ENCODE measurements at regions not wholly inside any gene's neighbourhood (a gene's known extent, or its start where the extent isn't known, plus 50 kb on each side); places are given as distances from the start of the nearest gene placed in this dataset.
"Not testable (repeated sequence)": the region's sequence is repeated elsewhere in the genome, so short reads cannot be mapped to it uniquely, and the experiment has no call there.

- no peak for DNase-seq (ENCODE audit: low read depth, low spot score)
- Histone ChIP-seq H3K27me3 (ENCODE audit: control insufficient read depth, insufficient read depth, low read length) (no peaks in the 10 kb centered on the region), H3K9me3 (ENCODE audit: control insufficient read depth, insufficient read depth, low read length) (no peaks in the 10 kb centered on the region), H3K4me1 (ENCODE audit: control insufficient read depth, insufficient read depth, low read length) (no peaks in the 10 kb centered on the region), H3K27ac (ENCODE audit: low read length) (no peak overlapping the region), H3K36me3 (ENCODE audit: control insufficient read depth, insufficient read depth, low read length) (no peaks in the 10 kb centered on the region), H3K4me3 (ENCODE audit: low read length) (no peak overlapping the region)
- 100% methylated on average over 1 of the region's 5 CpGs for WGBS (ENCODE audit: insufficient coverage, insufficient read length)
These were observed 1121.6 kb upstream of the CDH8 start for GRCh38 chr16:63157818-63158217.

GRCh38 chr16:63146251-63146650 is 1110.0 kb upstream of the CDH8 start:
- Histone ChIP-seq H3K36me3 (ENCODE audit: control insufficient read depth, insufficient read depth, low read length) (no peaks in the 10 kb centered on the region), H3K27me3 (ENCODE audit: control insufficient read depth, insufficient read depth, low read length) (no peaks in the 10 kb centered on the region), H3K27ac (ENCODE audit: low read length) (no peak overlapping the region), H3K4me1 (ENCODE audit: control insufficient read depth, insufficient read depth, low read length) (no peaks in the 10 kb centered on the region), H3K4me3 (ENCODE audit: low read length) (no peak overlapping the region), H3K9me3 (ENCODE audit: control insufficient read depth, insufficient read depth, low read length) (no peaks in the 10 kb centered on the region)
- no peak for DNase-seq (ENCODE audit: low read depth, low spot score)
- no CpG with 5 or more reads among the region's 1 CpG for WGBS (ENCODE audit: insufficient coverage, insufficient read length)

GRCh38 chr16:63145411-63145810 is 1109.2 kb upstream of the CDH8 start:
- no peak overlapping the region for H3K4me3 ChIP-seq (ENCODE audit: low read length)
- H3K27me3 ChIP-seq (ENCODE audit: control insufficient read depth, insufficient read depth, low read length) = no peaks in the 10 kb centered on the region
- H3K36me3 ChIP-seq (ENCODE audit: control insufficient read depth, insufficient read depth, low read length) = no peaks in the 10 kb centered on the region
- WGBS (ENCODE audit: insufficient coverage, insufficient read length) = no CpG with 5 or more reads among the region's 1 CpG
- no peak overlapping the region for H3K27ac ChIP-seq (ENCODE audit: low read length)
- no peaks in the 10 kb centered on the region for H3K4me1 ChIP-seq (ENCODE audit: control insufficient read depth, insufficient read depth, low read length)
- no peak for DNase-seq (ENCODE audit: low read depth, low spot score)
- H3K9me3 ChIP-seq (ENCODE audit: control insufficient read depth, insufficient read depth, low read length) = no peaks in the 10 kb centered on the region

GRCh38 chr16:63135069-63135468 is 1098.8 kb upstream of the CDH8 start:
- H3K4me1 ChIP-seq (ENCODE audit: control insufficient read depth, insufficient read depth, low read length) = no peaks in the 10 kb centered on the region

GRCh38 chr16:63131503-63131902 is 1095.3 kb upstream of the CDH8 start:
- DNase-seq (ENCODE audit: low read depth, low spot score) = no peak
- Histone ChIP-seq H3K4me3 (ENCODE audit: low read length) (no peak overlapping the region), H3K9me3 (ENCODE audit: control insufficient read depth, insufficient read depth, low read length) (no peaks in the 10 kb centered on the region; the same call in 1 of the 2 replicates), H3K27me3 (ENCODE audit: control insufficient read depth, insufficient read depth, low read length) (no peaks in the 10 kb centered on the region), H3K27ac (ENCODE audit: low read length) (no peak overlapping the region), H3K36me3 (ENCODE audit: control insufficient read depth, insufficient read depth, low read length) (no peaks in the 10 kb centered on the region; the same call in 1 of the 2 replicates), H3K4me1 (ENCODE audit: control insufficient read depth, insufficient read depth, low read length) (no peaks in the 10 kb centered on the region; the same call in 1 of the 2 replicates)
- WGBS (ENCODE audit: insufficient coverage, insufficient read length) = no CpG with 5 or more reads among the region's 2 CpGs

More at GRCh38 chr16:63135069-63135468, 1098.8 kb upstream of the CDH8 start:
- no peaks in the 10 kb centered on the region; the same call in 1 of the 2 replicates for H3K9me3 ChIP-seq (ENCODE audit: control insufficient read depth, insufficient read depth, low read length)
- no peak overlapping the region for H3K4me3 ChIP-seq (ENCODE audit: low read length)
- H3K27me3 ChIP-seq (ENCODE audit: control insufficient read depth, insufficient read depth, low read length) = no peaks in the 10 kb centered on the region
- no peak overlapping the region for H3K27ac ChIP-seq (ENCODE audit: low read length)
- DNase-seq (ENCODE audit: low read depth, low spot score) = no peak
- no peaks in the 10 kb centered on the region for H3K36me3 ChIP-seq (ENCODE audit: control insufficient read depth, insufficient read depth, low read length)
- no CpG with 5 or more reads among the region's 2 CpGs for WGBS (ENCODE audit: insufficient coverage, insufficient read length)

GRCh38 chr16:63130942-63131341 is 1094.7 kb upstream of the CDH8 start:
- no peak for DNase-seq (ENCODE audit: low read depth, low spot score)
- no peaks in the 10 kb centered on the region; the same call in 1 of the 2 replicates for H3K4me1 ChIP-seq (ENCODE audit: control insufficient read depth, insufficient read depth, low read length)
- H3K9me3 ChIP-seq (ENCODE audit: control insufficient read depth, insufficient read depth, low read length) = no peaks in the 10 kb centered on the region; the same call in 1 of the 2 replicates
- no peak overlapping the region for H3K4me3 ChIP-seq (ENCODE audit: low read length)
- no peak overlapping the region for H3K27ac ChIP-seq (ENCODE audit: low read length)
- H3K27me3 ChIP-seq (ENCODE audit: control insufficient read depth, insufficient read depth, low read length) = no peaks in the 10 kb centered on the region
- WGBS (ENCODE audit: insufficient coverage, insufficient read length) = no CpG with 5 or more reads among the region's 4 CpGs
- H3K36me3 ChIP-seq (ENCODE audit: control insufficient read depth, insufficient read depth, low read length) = no peaks in the 10 kb centered on the region; the same call in 1 of the 2 replicates

- Histone ChIP-seq H3K4me3 (ENCODE audit: low read length) (no peak overlapping the region), H3K4me1 (ENCODE audit: control insufficient read depth, insufficient read depth, low read length) (no peaks in the 10 kb centered on the region; the same call in 1 of the 2 replicates), H3K27me3 (ENCODE audit: control insufficient read depth, insufficient read depth, low read length) (no peaks in the 10 kb centered on the region), H3K9me3 (ENCODE audit: control insufficient read depth, insufficient read depth, low read length) (no peaks in the 10 kb centered on the region; the same call in 1 of the 2 replicates), H3K27ac (ENCODE audit: low read length) (no peak overlapping the region), H3K36me3 (ENCODE audit: control insufficient read depth, insufficient read depth, low read length) (no peaks in the 10 kb centered on the region; the same call in 1 of the 2 replicates)
- DNase-seq (ENCODE audit: low read depth, low spot score) = no peak
- WGBS (ENCODE audit: insufficient coverage, insufficient read length) = no CpG with 5 or more reads among the region's 46 CpGs
These were observed 1093.3 kb upstream of the CDH8 start for GRCh38 chr16:63129411-63130125.

GRCh38 chr16:63119905-63120304 is 1083.7 kb upstream of the CDH8 start:
- not testable (repeated sequence) for H3K4me3 ChIP-seq (ENCODE audit: low read length); DNase-seq (ENCODE audit: low read depth, low spot score); H3K27me3 ChIP-seq (ENCODE audit: control insufficient read depth, insufficient read depth, low read length); H3K9me3 ChIP-seq (ENCODE audit: control insufficient read depth, insufficient read depth, low read length); H3K27ac ChIP-seq (ENCODE audit: low read length); H3K36me3 ChIP-seq (ENCODE audit: control insufficient read depth, insufficient read depth, low read length); H3K4me1 ChIP-seq (ENCODE audit: control insufficient read depth, insufficient read depth, low read length)
- WGBS (ENCODE audit: insufficient coverage, insufficient read length) = no CpG with 5 or more reads among the region's 23 CpGs

GRCh38 chr16:63100082-63100481 is 1063.8 kb upstream of the CDH8 start:
- no peaks in the 10 kb centered on the region for H3K9me3 ChIP-seq (ENCODE audit: control insufficient read depth, insufficient read depth, low read length)
- WGBS (ENCODE audit: insufficient coverage, insufficient read length) = no CpG with 5 or more reads among the region's 2 CpGs
- H3K27ac ChIP-seq (ENCODE audit: low read length) = no peak overlapping the region
- H3K4me3 ChIP-seq (ENCODE audit: low read length) = no peak overlapping the region
- no peaks in the 10 kb centered on the region for H3K36me3 ChIP-seq (ENCODE audit: control insufficient read depth, insufficient read depth, low read length)
- no peaks in the 10 kb centered on the region for H3K4me1 ChIP-seq (ENCODE audit: control insufficient read depth, insufficient read depth, low read length)
- H3K27me3 ChIP-seq (ENCODE audit: control insufficient read depth, insufficient read depth, low read length) = no peaks in the 10 kb centered on the region
- DNase-seq (ENCODE audit: low read depth, low spot score) = no peak

- Histone ChIP-seq H3K4me3 (ENCODE audit: low read length) (no peak overlapping the region), H3K36me3 (ENCODE audit: control insufficient read depth, insufficient read depth, low read length) (no peaks in the 10 kb centered on the region), H3K27ac (ENCODE audit: low read length) (no peak overlapping the region), H3K4me1 (ENCODE audit: control insufficient read depth, insufficient read depth, low read length) (no peaks in the 10 kb centered on the region), H3K27me3 (ENCODE audit: control insufficient read depth, insufficient read depth, low read length) (no peaks in the 10 kb centered on the region), H3K9me3 (ENCODE audit: control insufficient read depth, insufficient read depth, low read length) (no peaks in the 10 kb centered on the region)
- no CpG with 5 or more reads among the region's 5 CpGs for WGBS (ENCODE audit: insufficient coverage, insufficient read length)
- DNase-seq (ENCODE audit: low read depth, low spot score) = no peak
These were observed 1060.6 kb upstream of the CDH8 start for GRCh38 chr16:63096857-63097256.

- no peaks in the 10 kb centered on the region for H3K36me3 ChIP-seq (ENCODE audit: control insufficient read depth, insufficient read depth, low read length)
- no peak for DNase-seq (ENCODE audit: low read depth, low spot score)
- no peaks in the 10 kb centered on the region for H3K9me3 ChIP-seq (ENCODE audit: control insufficient read depth, insufficient read depth, low read length)
- H3K27me3 ChIP-seq (ENCODE audit: control insufficient read depth, insufficient read depth, low read length) = no peaks in the 10 kb centered on the region
- H3K4me1 ChIP-seq (ENCODE audit: control insufficient read depth, insufficient read depth, low read length) = no peaks in the 10 kb centered on the region
- no peak overlapping the region for H3K4me3 ChIP-seq (ENCODE audit: low read length)
- H3K27ac ChIP-seq (ENCODE audit: low read length) = no peak overlapping the region
These were observed 1056.5 kb upstream of the CDH8 start for GRCh38 chr16:63092736-63093135.
